ENCODE measurements at regions not wholly inside any gene's neighbourhood (a gene's known extent, or its start where the extent isn't known, plus 50 kb on each side); places are given as distances from the start of the nearest gene placed in this dataset.
A peak's percentile ranks its signal among the peaks of the same experiment; 100 is the strongest.

DNA sequence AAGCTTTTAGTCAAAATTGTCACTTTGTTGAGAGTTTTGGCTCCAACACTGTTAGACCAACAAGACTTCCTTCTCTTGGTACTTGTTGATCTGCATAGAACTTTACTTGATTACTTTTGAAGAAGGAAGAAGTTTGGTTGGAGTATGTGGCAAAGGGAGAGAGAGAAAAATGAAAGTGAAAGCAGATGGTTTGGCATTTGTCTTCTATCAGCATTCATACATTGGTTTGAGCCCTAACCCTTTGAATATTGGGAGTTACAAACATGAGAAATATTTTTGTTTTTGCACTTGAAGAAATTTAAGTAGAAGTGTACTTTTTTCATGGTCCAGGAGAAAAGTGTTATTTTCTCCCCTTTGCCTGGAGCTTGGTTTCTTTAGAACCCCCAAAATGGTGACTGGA, 169.8 kb downstream of the ADGRL4 start:
- DNase-seq (ENCODE audit: extremely low read depth, low read depth), result no peak
- TF ChIP-seq, protein P1, sequence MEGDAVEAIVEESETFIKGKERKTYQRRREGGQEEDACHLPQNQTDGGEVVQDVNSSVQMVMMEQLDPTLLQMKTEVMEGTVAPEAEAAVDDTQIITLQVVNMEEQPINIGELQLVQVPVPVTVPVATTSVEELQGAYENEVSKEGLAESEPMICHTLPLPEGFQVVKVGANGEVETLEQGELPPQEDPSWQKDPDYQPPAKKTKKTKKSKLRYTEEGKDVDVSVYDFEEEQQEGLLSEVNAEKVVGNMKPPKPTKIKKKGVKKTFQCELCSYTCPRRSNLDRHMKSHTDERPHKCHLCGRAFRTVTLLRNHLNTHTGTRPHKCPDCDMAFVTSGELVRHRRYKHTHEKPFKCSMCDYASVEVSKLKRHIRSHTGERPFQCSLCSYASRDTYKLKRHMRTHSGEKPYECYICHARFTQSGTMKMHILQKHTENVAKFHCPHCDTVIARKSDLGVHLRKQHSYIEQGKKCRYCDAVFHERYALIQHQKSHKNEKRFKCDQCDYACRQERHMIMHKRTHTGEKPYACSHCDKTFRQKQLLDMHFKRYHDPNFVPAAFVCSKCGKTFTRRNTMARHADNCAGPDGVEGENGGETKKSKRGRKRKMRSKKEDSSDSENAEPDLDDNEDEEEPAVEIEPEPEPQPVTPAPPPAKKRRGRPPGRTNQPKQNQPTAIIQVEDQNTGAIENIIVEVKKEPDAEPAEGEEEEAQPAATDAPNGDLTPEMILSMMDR (IDR thresholded peaks at IDR 0.05; ENCODE audit: low read depth, low read length, missing control alignments), result no peak
- no peak overlapping the region for H3K4me3 ChIP-seq (replicated peaks; ENCODE audit: low read depth, low read length)

DNA sequence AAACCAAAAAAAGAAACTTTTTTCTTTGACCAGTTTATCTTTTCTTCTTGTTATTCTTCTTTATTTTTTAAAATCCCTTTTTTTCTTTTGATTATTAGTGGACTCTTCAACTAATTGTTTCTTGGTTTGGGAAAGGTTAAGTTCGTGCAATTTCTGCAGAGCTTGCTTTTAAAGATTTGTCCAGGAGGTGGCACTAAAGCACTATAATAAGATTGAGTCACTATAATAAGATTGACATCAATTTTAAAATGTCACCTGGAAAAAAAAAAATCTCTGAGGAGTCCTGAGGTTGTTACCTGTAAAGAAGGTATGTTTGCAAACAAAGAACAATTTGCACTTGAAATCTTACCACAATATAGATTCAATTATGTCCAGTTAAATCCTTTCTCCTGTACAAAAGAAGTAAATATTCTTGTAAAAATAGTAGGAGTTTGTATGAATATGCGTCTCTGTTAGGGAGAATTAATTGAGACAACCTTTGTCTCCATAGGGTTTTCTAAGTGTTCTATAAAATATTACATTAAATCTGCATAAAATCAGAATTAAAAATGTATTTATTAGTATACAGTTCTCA, 166.7 kb downstream of the ADGRL4 start:
- DNase-seq (ENCODE audit: extremely low read depth, low read depth), result no peak
- H3K4me3 ChIP-seq (replicated peaks; ENCODE audit: low read depth, low read length), result no peak overlapping the region
- TF ChIP-seq, protein P1 (IDR thresholded peaks at IDR 0.05; ENCODE audit: low read depth, low read length, missing control alignments), result peak; percentile 42

Measured in HFF-Myc (cell line).